GM13977 (cell line): ENCODE measurements at regions not wholly inside any gene's neighbourhood (a gene's known extent, or its start where the extent isn't known, plus 50 kb on each side); places are given as distances from the start of the nearest gene placed in this dataset.
"Not testable (repeated sequence)": the region's sequence is repeated elsewhere in the genome, so short reads cannot be mapped to it uniquely, and the experiment has no call there.

Experiments used
- DNase-seq: peaks from one replicate; pipeline ENCODE4 v3.0.0; 2012; ENCODE audit warnings: low spot score
- in situ Hi-C: fragments of 300-500 bp; cut with MboI; formaldehyde crosslinking; loops from one replicate; pipeline ENCODE4 v1.12.0; 2022; ENCODE audit warnings: low sequenced_read_pairs, low pct_unique_long_range_greater_than_20kb, mixed read lengths, inconsistent platforms; ENCODE audit not compliant: unreplicated experiment
- TF ChIP-seq, protein P1 (sequence below): IDR thresholded peaks from 2 replicates; pipeline ENCODE4 v1.5.1; 2012; ENCODE audit warnings: mild to moderate bottlenecking, control low read depth; ENCODE audit not compliant: insufficient read depth; ENCODE audit errors: extremely low read depth, missing control alignments

DNA sequence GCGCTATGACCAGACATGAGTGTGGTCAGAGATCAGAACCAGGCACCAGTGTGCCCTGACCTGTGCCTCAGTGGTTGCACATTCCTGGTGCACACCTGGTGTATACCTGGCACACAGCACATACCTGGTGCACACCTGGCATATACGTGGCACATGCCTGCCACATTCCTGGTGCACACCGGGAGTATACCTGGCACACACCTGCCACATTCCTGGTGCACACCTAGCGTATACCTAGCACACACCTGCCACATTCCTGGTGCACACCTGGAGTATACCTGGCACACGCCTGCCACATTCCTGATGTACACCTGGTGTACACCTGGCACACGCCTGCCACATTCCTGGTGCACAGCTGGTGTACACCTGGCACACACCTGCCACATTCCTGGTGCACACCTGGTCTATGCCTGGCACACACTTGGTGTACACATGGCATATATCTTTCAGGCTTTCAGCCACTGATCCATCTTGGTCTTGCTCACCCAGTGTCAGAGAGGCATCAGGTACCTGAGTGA, 61.3 kb upstream of the ADGRL1 start:
- DNase-seq = no peak
- TF ChIP-seq, protein P1, sequence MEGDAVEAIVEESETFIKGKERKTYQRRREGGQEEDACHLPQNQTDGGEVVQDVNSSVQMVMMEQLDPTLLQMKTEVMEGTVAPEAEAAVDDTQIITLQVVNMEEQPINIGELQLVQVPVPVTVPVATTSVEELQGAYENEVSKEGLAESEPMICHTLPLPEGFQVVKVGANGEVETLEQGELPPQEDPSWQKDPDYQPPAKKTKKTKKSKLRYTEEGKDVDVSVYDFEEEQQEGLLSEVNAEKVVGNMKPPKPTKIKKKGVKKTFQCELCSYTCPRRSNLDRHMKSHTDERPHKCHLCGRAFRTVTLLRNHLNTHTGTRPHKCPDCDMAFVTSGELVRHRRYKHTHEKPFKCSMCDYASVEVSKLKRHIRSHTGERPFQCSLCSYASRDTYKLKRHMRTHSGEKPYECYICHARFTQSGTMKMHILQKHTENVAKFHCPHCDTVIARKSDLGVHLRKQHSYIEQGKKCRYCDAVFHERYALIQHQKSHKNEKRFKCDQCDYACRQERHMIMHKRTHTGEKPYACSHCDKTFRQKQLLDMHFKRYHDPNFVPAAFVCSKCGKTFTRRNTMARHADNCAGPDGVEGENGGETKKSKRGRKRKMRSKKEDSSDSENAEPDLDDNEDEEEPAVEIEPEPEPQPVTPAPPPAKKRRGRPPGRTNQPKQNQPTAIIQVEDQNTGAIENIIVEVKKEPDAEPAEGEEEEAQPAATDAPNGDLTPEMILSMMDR = no peak
- in situ Hi-C loops = no loop called here

DNA sequence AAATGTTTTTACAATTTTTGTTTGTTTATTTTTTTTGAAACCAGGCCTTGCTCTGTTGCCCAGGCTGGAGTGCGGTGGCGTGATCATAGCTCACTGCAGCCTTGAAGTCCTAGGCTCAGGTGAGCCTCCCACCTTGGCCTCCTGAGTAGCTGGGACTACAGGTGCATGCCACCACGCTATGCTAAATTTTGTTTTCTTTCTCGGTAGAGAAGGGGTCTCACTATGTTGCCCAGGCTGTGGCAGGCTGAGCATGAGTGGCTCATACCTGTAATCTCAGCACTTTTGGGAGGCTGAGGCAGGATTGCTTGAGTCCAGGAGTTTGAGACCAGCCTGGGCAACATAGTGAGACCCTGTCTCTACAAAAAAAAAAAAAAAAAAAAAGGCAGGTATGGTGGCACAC, 60.2 kb upstream of the ADGRL1 start:
- in situ Hi-C loops, DNase-seq: not testable (repeated sequence)

DNA sequence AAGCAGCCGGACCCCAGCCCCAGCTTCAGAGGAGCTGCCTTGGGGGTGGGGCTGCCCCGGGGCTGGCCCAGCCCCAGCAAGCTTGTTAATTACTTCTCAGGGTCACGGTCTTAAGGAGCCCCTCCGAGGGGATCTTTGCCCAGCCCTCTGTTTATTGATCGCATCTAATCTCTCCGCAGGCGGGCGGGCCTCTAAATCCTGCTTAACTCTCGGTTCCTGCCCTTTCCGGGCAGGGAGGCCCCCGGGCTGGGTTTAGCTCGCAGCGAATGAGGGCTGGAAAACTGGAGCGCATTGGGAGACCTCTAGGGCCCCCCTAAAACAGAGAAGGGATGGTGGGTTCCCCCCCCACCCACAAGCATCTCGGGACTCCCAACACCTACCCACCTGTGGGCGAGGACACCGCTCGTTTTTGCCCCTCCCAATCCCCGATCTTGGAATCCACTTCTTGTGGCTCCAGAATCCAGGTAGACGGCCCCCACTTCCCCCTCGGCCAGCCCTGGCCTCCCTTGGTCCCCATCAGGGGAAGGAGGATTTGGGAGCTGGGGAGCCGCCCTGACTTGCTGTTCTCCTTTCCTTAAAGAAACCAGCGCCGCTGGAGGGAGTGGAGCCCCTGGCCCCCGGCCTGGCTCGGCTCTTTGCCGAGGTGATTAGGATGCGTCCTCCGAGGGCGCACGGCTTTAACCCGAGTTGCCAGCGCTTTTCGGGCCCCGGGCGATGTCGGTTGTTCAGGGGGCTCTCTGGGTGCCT, 59.5 kb upstream of the ADGRL1 start:
- DNase-seq = no peak
- in situ Hi-C loops = no loop called here
- TF ChIP-seq, protein P1 = no peak

DNA sequence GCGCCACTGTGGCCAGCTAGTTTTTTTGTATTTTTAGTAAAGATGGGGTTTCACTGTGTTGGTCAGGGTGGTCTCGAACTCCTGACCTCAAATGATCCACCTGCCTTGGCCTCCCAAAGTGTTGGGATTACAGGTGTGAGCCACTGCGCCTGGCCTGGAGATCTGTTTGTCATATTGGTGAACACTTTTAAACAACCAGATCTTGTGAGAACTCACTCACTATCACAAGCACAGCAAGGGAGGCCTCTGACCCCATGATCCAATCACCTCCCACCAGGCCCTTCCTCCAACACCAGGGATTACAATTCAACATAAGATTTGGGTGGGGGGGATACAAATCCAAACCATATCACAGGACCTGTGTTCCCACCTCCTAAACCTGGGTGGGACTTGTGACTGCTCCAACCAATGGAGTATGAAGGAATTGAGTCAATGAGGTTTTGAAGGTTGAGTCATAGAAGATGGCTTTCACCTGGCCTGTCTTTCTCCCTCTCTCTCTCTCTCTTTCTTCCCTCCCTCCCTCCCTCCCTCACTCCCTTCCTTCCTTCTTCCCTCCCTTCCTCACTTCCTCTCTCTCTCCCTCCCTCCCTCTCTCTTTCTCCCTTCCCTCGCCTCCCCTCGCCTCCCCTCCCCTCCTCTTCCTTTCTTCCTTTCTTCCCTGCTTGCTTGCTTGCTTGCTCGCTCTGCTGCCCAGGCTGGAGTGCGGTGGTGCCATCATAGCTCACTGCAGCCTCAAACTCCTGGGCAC, 50.1 kb upstream of the ADGRL1 start:
- DNase-seq, in situ Hi-C loops: not testable (repeated sequence)
